Kidney epithelial cell (primary cell): ENCODE measurements at regions not wholly inside any gene's neighbourhood (a gene's known extent, or its start where the extent isn't known, plus 50 kb on each side); places are given as distances from the start of the nearest gene placed in this dataset.

Experiments
- DNase-seq: peaks from one replicate; pipeline ENCODE4 v3.0.0-alpha.2; 2010; ENCODE audit warnings: low read depth
- H3K27me3 ChIP-seq: 2 replicates; pipeline ENCODE4 v1.6.0; 2011; ENCODE audit warnings: low read length; ENCODE audit not compliant: control insufficient read depth, insufficient read depth
- H3K36me3 ChIP-seq: 2 replicates; pipeline ENCODE4 v1.5.1; 2011; ENCODE audit warnings: low read length; ENCODE audit not compliant: control insufficient read depth, insufficient read depth
- H3K4me3 ChIP-seq: 2 replicates; pipeline ENCODE4 v1.5.1; 2011; ENCODE audit warnings: low read depth, mild to moderate bottlenecking, control low read depth, low read length
- TF ChIP-seq, protein P1 (sequence below): IDR thresholded peaks from 2 replicates; pipeline ENCODE4 v1.5.1; 2011; ENCODE audit warnings: mild to moderate bottlenecking, moderate library complexity, low read length, control low read depth, inconsistent platforms; ENCODE audit not compliant: insufficient read depth, poor library complexity, severe bottlenecking

DNA sequence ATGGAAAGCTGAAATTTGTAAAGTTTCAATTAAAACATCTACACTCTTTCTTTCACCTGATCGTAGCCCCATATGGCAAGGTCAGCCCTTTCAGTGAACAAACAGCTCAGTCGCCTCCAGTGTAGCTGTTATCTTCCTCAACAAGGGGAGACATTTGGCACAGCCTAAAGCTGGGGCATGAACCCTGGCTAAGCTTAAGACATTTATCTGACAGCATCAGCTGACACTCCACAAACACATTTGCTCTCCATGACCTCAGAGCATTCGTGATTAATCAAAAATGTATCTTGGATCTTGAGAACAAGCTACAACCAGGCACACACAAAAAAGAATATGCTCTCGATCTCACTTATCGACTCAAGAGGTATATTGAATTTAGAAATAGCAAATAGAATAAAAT, 67.3 kb downstream of the POU5F2 start:
- DNase-seq = no peak
- no peaks in the 10 kb centered on the region for H3K36me3 ChIP-seq
- H3K27me3 ChIP-seq = no peaks in the 10 kb centered on the region
- H3K4me3 ChIP-seq = no peak overlapping the region
- TF ChIP-seq, protein P1, sequence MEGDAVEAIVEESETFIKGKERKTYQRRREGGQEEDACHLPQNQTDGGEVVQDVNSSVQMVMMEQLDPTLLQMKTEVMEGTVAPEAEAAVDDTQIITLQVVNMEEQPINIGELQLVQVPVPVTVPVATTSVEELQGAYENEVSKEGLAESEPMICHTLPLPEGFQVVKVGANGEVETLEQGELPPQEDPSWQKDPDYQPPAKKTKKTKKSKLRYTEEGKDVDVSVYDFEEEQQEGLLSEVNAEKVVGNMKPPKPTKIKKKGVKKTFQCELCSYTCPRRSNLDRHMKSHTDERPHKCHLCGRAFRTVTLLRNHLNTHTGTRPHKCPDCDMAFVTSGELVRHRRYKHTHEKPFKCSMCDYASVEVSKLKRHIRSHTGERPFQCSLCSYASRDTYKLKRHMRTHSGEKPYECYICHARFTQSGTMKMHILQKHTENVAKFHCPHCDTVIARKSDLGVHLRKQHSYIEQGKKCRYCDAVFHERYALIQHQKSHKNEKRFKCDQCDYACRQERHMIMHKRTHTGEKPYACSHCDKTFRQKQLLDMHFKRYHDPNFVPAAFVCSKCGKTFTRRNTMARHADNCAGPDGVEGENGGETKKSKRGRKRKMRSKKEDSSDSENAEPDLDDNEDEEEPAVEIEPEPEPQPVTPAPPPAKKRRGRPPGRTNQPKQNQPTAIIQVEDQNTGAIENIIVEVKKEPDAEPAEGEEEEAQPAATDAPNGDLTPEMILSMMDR = no peak

GRCh38 chr5:93673316-93673954, 68.0 kb downstream of the POU5F2 start:
- TF ChIP-seq, protein P1 = no peak
- no peak for DNase-seq
- H3K27me3 ChIP-seq = no peaks in the 10 kb centered on the region
- H3K4me3 ChIP-seq = no peak overlapping the region
- H3K36me3 ChIP-seq = no peaks in the 10 kb centered on the region

DNA sequence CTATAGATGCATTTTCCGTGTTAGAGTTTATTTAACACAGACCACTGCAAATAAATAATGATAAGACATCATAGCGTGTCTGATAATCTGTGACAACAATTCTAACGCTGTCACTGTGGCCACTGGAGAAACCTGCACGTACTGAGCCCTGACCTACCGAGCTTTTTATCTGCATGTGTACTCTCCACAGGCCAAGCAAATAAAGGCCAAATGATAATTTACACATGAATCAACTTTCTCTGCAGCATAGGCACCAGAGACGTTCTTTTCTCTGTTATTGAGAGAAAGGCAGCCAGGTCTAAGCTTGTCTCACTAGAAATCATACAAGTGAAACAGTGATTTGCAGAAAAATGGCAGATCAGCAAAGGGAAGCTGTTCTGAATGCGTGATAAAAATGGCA, 75.8 kb downstream of the POU5F2 start:
- H3K27me3 ChIP-seq = no peaks in the 10 kb centered on the region
- H3K36me3 ChIP-seq = no peaks in the 10 kb centered on the region

GRCh38 chr5:93660677-93661076, 77.7 kb downstream of the NR2F1 start:
- H3K4me3 ChIP-seq = no peak overlapping the region
- TF ChIP-seq, protein P1 = no peak
- H3K36me3 ChIP-seq = no peaks in the 10 kb centered on the region
- no peak for DNase-seq
- H3K27me3 ChIP-seq = no peaks in the 10 kb centered on the region

More for the DNA sequence above, 75.8 kb downstream of the POU5F2 start:
- DNase-seq = no peak
- H3K4me3 ChIP-seq = no peak overlapping the region
- TF ChIP-seq, protein P1 = no peak

GRCh38 chr5:93658044-93658443, 75.0 kb downstream of the NR2F1 start:
- TF ChIP-seq, protein P1 = no peak
- no peak overlapping the region for H3K4me3 ChIP-seq
- DNase-seq = no peak
- no peaks in the 10 kb centered on the region for H3K27me3 ChIP-seq
- H3K36me3 ChIP-seq = no peaks in the 10 kb centered on the region

GRCh38 chr5:93654676-93655075, 71.7 kb downstream of the NR2F1 start:
- Histone ChIP-seq H3K4me3 (no peak overlapping the region), H3K27me3 (no peaks in the 10 kb centered on the region), H3K36me3 (no peaks in the 10 kb centered on the region)
- TF ChIP-seq, protein P1 = no peak
- no peak for DNase-seq
